ENCODE measurements at regions not wholly inside any gene's neighbourhood (a gene's known extent, or its start where the extent isn't known, plus 50 kb on each side); places are given as distances from the start of the nearest gene placed in this dataset.

DNA sequence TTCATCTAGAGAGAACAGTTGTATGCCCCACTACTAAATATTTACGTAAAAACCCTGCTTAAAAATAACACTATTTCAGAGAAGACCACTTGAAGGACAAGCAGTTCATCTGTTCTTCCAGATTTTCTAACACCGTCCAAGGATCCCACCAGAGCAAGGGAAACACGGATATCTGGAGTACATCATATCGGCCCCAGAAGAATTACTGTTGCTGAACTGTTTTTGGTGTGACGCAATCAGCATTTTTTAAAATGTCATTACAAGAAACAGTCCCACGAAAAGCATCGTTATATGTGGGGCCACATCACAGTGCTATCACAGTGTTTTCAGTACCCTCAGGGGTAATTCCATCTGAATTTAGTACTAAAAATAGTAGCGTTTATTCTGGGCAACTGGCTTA is 134.5 kb upstream of the PKDCC start:
- Histone ChIP-seq H3K4me3 (replicated peaks; ENCODE audit: insufficient read depth, low read length) (no peak overlapping the region), H3K27me3 (ENCODE audit: insufficient read depth, poor library complexity, severe bottlenecking) (peaks cover 2% of the 10 kb centered on the region), H3K27ac (replicated peaks) (no peak overlapping the region)
- no peak for DNase-seq (ENCODE audit: low read depth in 1 of 2, low spot score in 1 of 2)
- TF ChIP-seq, protein P1, sequence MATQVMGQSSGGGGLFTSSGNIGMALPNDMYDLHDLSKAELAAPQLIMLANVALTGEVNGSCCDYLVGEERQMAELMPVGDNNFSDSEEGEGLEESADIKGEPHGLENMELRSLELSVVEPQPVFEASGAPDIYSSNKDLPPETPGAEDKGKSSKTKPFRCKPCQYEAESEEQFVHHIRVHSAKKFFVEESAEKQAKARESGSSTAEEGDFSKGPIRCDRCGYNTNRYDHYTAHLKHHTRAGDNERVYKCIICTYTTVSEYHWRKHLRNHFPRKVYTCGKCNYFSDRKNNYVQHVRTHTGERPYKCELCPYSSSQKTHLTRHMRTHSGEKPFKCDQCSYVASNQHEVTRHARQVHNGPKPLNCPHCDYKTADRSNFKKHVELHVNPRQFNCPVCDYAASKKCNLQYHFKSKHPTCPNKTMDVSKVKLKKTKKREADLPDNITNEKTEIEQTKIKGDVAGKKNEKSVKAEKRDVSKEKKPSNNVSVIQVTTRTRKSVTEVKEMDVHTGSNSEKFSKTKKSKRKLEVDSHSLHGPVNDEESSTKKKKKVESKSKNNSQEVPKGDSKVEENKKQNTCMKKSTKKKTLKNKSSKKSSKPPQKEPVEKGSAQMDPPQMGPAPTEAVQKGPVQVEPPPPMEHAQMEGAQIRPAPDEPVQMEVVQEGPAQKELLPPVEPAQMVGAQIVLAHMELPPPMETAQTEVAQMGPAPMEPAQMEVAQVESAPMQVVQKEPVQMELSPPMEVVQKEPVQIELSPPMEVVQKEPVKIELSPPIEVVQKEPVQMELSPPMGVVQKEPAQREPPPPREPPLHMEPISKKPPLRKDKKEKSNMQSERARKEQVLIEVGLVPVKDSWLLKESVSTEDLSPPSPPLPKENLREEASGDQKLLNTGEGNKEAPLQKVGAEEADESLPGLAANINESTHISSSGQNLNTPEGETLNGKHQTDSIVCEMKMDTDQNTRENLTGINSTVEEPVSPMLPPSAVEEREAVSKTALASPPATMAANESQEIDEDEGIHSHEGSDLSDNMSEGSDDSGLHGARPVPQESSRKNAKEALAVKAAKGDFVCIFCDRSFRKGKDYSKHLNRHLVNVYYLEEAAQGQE (IDR thresholded peaks at IDR 0.05; ENCODE audit: insufficient replicate concordance, low read depth): no peak

DNA sequence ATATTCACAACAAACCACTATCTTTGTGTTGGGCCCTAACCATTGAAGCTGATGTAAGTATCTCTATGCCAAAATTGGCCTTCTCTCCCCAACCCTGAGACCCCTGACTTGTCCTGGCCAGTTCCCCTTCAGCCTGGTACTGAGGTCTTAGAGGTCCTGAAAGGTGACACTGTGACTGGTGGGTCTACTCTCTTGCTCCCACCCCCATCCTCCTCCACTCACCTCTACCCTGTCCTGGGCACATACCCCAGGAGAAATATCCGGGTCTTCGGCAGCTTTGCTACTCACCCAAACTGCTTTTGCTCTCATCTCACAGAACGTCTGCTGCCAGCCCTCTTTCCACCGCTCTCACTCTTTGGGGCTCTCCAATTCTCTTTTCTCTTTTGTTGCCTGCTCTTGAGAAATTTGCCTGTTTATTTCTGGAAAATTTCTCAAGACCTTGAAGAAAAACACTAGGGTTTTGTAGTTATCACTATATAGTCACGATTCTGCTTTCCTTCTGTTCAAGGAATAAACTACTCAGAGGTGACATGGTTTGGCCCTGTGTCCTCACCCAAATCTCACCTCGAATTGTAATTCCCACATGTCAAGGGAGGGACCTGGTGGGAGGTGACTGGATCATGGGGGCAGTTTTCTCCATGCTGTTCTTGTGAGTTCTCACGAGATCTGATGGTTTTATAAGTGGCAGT is 133.8 kb upstream of the PKDCC start:
- DNase-seq (ENCODE audit: low read depth in 1 of 2, low spot score in 1 of 2): no peak
- Histone ChIP-seq H3K4me3 (replicated peaks; ENCODE audit: insufficient read depth, low read length) (no peak overlapping the region), H3K27me3 (ENCODE audit: insufficient read depth, poor library complexity, severe bottlenecking) (peaks cover 2% of the 10 kb centered on the region), H3K27ac (replicated peaks) (no peak overlapping the region)
- TF ChIP-seq, protein P1 (IDR thresholded peaks at IDR 0.05; ENCODE audit: insufficient replicate concordance, low read depth): no peak
- TF ChIP-seq POLR2AphosphoS5 (IDR thresholded peaks at IDR 0.05; ENCODE audit: low read depth) (no peak), GABPA (IDR thresholded peaks at IDR 0.05; ENCODE audit: low read depth) (no peak), SPI1 (IDR thresholded peaks at IDR 0.05; ENCODE audit: borderline replicate concordance, low read depth) (no peak)
- TF ChIP-seq, protein P2, sequence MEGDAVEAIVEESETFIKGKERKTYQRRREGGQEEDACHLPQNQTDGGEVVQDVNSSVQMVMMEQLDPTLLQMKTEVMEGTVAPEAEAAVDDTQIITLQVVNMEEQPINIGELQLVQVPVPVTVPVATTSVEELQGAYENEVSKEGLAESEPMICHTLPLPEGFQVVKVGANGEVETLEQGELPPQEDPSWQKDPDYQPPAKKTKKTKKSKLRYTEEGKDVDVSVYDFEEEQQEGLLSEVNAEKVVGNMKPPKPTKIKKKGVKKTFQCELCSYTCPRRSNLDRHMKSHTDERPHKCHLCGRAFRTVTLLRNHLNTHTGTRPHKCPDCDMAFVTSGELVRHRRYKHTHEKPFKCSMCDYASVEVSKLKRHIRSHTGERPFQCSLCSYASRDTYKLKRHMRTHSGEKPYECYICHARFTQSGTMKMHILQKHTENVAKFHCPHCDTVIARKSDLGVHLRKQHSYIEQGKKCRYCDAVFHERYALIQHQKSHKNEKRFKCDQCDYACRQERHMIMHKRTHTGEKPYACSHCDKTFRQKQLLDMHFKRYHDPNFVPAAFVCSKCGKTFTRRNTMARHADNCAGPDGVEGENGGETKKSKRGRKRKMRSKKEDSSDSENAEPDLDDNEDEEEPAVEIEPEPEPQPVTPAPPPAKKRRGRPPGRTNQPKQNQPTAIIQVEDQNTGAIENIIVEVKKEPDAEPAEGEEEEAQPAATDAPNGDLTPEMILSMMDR (IDR thresholded peaks at IDR 0.05; ENCODE audit: insufficient read depth, low read length): no peak

DNA sequence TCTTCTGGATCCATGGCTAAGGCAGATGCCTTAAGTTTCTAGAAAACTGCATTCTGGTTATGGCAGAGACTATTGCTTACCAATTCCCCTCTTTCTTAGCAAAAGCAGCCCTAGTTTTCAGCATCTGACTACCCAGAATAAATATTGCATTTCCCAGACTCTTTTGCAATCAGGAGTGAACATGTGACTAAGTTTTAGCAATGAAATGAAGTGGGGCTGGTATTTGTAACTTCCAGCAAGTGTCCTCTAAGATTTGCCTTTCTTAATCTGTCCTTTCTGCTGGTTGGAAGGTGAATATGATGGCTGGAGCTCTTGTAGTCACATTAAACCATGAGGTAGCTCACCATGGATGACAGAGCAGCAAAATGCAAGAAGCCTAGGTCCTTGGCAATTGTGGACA is 132.9 kb upstream of the PKDCC start:
- Histone ChIP-seq H3K4me3 (replicated peaks; ENCODE audit: insufficient read depth, low read length) (no peak overlapping the region), H3K27ac (replicated peaks) (no peak overlapping the region), H3K27me3 (ENCODE audit: insufficient read depth, poor library complexity, severe bottlenecking) (peaks cover 2% of the 10 kb centered on the region)
- DNase-seq (ENCODE audit: low read depth in 1 of 2, low spot score in 1 of 2): no peak
- no peak for TF ChIP-seq POLR2AphosphoS5 (IDR thresholded peaks at IDR 0.05; ENCODE audit: low read depth)
- TF ChIP-seq, protein P1 (IDR thresholded peaks at IDR 0.05; ENCODE audit: insufficient replicate concordance, low read depth): no peak
- TF ChIP-seq SPI1 (IDR thresholded peaks at IDR 0.05; ENCODE audit: borderline replicate concordance, low read depth): no peak
- TF ChIP-seq, protein P2 (IDR thresholded peaks at IDR 0.05; ENCODE audit: insufficient read depth, low read length): no peak
- TF ChIP-seq GABPA (IDR thresholded peaks at IDR 0.05; ENCODE audit: low read depth): no peak

Data from HL-60 (cell line).